ENCODE measurements at regions not wholly inside any gene's neighbourhood (a gene's known extent, or its start where the extent isn't known, plus 50 kb on each side); places are given as distances from the start of the nearest gene placed in this dataset.

DNA sequence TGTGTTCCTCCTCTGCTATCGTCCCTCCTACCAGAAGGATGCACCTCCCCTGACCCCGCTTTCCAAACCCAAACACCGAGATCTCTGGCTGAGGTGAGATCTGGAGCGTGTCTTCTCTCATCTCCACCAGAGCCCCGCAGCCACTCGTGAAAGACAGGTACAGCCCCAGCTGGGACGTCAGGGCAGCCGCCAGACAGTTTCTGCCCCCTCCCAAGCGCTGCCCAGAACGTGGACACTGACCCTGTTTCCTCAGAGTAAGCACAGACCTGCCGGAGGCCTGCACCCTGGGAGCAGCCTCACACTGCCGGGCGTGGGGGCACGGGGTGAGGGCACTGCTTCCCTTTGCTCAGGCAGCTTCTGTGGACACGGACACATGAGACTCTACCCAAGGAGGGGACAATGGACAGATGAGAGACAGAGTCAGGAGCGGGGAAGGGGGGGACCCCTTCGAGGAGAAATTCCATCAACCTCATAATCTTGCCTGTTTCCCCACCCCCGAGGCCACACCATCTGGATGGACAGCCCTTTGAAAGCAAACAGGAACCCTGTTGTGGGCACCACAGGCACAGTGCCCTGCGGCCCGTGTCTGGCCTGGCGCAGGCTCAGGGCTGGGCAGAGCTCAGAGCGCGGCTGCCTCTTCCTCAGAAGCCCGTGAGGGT lies 210.6 kb downstream of the DLL1 start:
- H2AFZ ChIP-seq (ENCODE audit: low read length, unreplicated experiment) = no peak overlapping the region
- no peaks in the 10 kb centered on the region for H3K4me1 ChIP-seq (ENCODE audit: control insufficient read depth, insufficient read depth, low read length, unreplicated experiment)
- no peak overlapping the region for H3K27ac ChIP-seq (ENCODE audit: low read depth, low read length)
- H3K27me3 ChIP-seq (ENCODE audit: insufficient read depth, low read length) = no peaks in the 10 kb centered on the region
- H3K79me2 ChIP-seq (ENCODE audit: control insufficient read depth, insufficient read depth, low read length, unreplicated experiment) = no peaks in the 10 kb centered on the region
- H3K36me3 ChIP-seq (ENCODE audit: insufficient read depth, low read length) = no peaks in the 10 kb centered on the region
- no peak overlapping the region for H3K4me3 ChIP-seq (ENCODE audit: low read depth, low read length)

GRCh38 chr6:170076466-170077165 lies 214.3 kb downstream of the DLL1 start:
- H2AFZ ChIP-seq (ENCODE audit: low read length, unreplicated experiment) = no peak overlapping the region
- no peak overlapping the region for H3K4me3 ChIP-seq (ENCODE audit: low read depth, low read length)
- no peaks in the 10 kb centered on the region for H3K4me1 ChIP-seq (ENCODE audit: control insufficient read depth, insufficient read depth, low read length, unreplicated experiment)
- no peaks in the 10 kb centered on the region for H3K27me3 ChIP-seq (ENCODE audit: insufficient read depth, low read length)
- H3K36me3 ChIP-seq (ENCODE audit: insufficient read depth, low read length) = no peaks in the 10 kb centered on the region
- no peaks in the 10 kb centered on the region for H3K79me2 ChIP-seq (ENCODE audit: control insufficient read depth, insufficient read depth, low read length, unreplicated experiment)
- H3K27ac ChIP-seq (ENCODE audit: low read depth, low read length) = no peak overlapping the region

DNA sequence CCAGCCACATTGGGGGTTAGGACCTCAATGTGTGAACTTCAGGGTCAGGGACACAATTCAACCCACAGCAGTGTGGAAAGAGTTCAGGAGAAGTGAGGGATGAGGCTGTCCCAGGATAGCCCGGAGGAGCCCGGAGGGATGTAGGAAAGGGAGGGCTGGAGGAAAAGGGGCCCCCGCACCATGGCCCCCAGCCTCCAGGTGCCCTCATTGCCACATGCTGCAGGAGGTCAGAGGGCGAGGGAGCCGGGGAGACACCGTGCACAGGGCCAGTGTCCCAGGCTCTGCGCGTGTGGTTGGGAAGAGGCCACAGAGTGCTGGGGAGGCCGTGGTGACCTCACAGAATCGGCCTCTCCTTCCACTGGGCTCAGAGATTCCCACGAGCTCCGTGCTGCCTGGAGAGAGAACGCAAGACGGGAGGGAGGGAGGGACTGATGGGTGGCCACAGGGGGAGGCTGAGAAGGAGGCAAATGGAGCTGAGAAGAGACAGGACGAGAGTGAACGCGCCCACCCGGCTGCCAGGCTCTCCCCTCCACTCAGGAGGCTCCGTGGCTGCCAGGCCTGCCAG lies 215.1 kb downstream of the DLL1 start:
- H3K4me1 ChIP-seq (ENCODE audit: control insufficient read depth, insufficient read depth, low read length, unreplicated experiment) = no peaks in the 10 kb centered on the region
- H3K4me3 ChIP-seq (ENCODE audit: low read depth, low read length) = no peak overlapping the region
- H3K36me3 ChIP-seq (ENCODE audit: insufficient read depth, low read length) = no peaks in the 10 kb centered on the region
- no peak overlapping the region for H3K27ac ChIP-seq (ENCODE audit: low read depth, low read length)
- H2AFZ ChIP-seq (ENCODE audit: low read length, unreplicated experiment) = no peak overlapping the region
- H3K27me3 ChIP-seq (ENCODE audit: insufficient read depth, low read length) = no peaks in the 10 kb centered on the region
- no peaks in the 10 kb centered on the region for H3K79me2 ChIP-seq (ENCODE audit: control insufficient read depth, insufficient read depth, low read length, unreplicated experiment)

GRCh38 chr6:170074907-170075306 lies 216.0 kb downstream of the DLL1 start:
- Histone ChIP-seq H3K4me3 (ENCODE audit: low read depth, low read length) (no peak overlapping the region), H3K27ac (ENCODE audit: low read depth, low read length) (no peak overlapping the region), H3K36me3 (ENCODE audit: insufficient read depth, low read length) (no peaks in the 10 kb centered on the region), H2AFZ (ENCODE audit: low read length, unreplicated experiment) (no peak overlapping the region), H3K4me1 (ENCODE audit: control insufficient read depth, insufficient read depth, low read length, unreplicated experiment) (no peaks in the 10 kb centered on the region), H3K27me3 (ENCODE audit: insufficient read depth, low read length) (no peaks in the 10 kb centered on the region), H3K79me2 (ENCODE audit: control insufficient read depth, insufficient read depth, low read length, unreplicated experiment) (no peaks in the 10 kb centered on the region)

DNA sequence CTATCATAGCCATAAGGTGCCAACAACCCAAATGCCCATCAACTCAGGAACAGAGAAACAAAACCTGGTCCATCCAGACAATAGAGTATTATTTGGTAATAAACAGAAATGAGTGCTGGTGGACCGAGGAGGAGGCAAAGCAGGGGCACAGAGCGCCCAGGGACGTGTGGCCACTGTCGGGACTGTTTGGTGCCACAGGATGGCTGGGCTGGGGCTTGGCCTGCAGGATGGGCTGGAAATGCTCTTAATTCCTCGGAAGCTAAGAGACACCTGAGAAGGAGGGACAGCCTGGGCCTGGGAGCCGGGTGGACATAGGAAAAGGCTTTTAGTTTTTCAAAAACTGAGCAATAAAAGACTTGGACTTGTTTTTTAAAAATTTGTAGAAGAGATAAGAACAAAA lies 216.4 kb downstream of the DLL1 start:
- Histone ChIP-seq H3K27ac (ENCODE audit: low read depth, low read length) (no peak overlapping the region), H2AFZ (ENCODE audit: low read length, unreplicated experiment) (no peak overlapping the region), H3K79me2 (ENCODE audit: control insufficient read depth, insufficient read depth, low read length, unreplicated experiment) (no peaks in the 10 kb centered on the region), H3K27me3 (ENCODE audit: insufficient read depth, low read length) (no peaks in the 10 kb centered on the region), H3K4me3 (ENCODE audit: low read depth, low read length) (no peak overlapping the region), H3K36me3 (ENCODE audit: insufficient read depth, low read length) (no peaks in the 10 kb centered on the region), H3K4me1 (ENCODE audit: control insufficient read depth, insufficient read depth, low read length, unreplicated experiment) (no peaks in the 10 kb centered on the region)

- Histone ChIP-seq H3K27ac (ENCODE audit: low read depth, low read length) (no peak overlapping the region), H3K27me3 (ENCODE audit: insufficient read depth, low read length) (no peaks in the 10 kb centered on the region), H2AFZ (ENCODE audit: low read length, unreplicated experiment) (no peak overlapping the region), H3K79me2 (ENCODE audit: control insufficient read depth, insufficient read depth, low read length, unreplicated experiment) (no peaks in the 10 kb centered on the region), H3K36me3 (ENCODE audit: insufficient read depth, low read length) (no peaks in the 10 kb centered on the region), H3K4me3 (ENCODE audit: low read depth, low read length) (no peak overlapping the region), H3K4me1 (ENCODE audit: control insufficient read depth, insufficient read depth, low read length, unreplicated experiment) (no peaks in the 10 kb centered on the region)
Measured at GRCh38 chr6:170073846-170074245, 217.0 kb downstream of the DLL1 start.

- H3K4me3 ChIP-seq (ENCODE audit: low read depth, low read length) = no peak overlapping the region
- no peak overlapping the region for H2AFZ ChIP-seq (ENCODE audit: low read length, unreplicated experiment)
- no peaks in the 10 kb centered on the region for H3K4me1 ChIP-seq (ENCODE audit: control insufficient read depth, insufficient read depth, low read length, unreplicated experiment)
- no peaks in the 10 kb centered on the region for H3K36me3 ChIP-seq (ENCODE audit: insufficient read depth, low read length)
- H3K27ac ChIP-seq (ENCODE audit: low read depth, low read length) = no peak overlapping the region
- no peaks in the 10 kb centered on the region for H3K79me2 ChIP-seq (ENCODE audit: control insufficient read depth, insufficient read depth, low read length, unreplicated experiment)
- H3K27me3 ChIP-seq (ENCODE audit: insufficient read depth, low read length) = no peaks in the 10 kb centered on the region
Measured at GRCh38 chr6:170072246-170072645, 218.6 kb downstream of the DLL1 start.

DNA sequence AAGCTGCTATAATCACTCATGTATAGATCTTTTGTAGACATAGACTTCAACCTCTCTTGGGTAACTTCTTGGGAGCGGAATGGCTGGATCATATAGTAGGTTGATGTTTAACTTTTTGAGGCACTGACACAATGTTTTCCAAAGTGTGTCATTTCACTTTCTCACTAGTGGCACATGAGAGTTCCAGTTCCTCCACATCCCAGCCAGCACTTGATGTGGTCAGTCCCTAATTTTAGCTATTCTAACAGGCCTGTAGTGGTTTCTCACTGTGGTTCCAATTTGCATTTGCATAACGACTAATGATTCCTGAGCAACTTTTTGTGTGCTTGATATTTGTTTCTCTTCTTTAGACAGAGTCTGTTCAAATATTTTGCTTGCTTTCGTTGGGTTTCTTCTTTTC lies 221.3 kb downstream of the DLL1 start:
- no peaks in the 10 kb centered on the region for H3K36me3 ChIP-seq (ENCODE audit: insufficient read depth, low read length)
- H2AFZ ChIP-seq (ENCODE audit: low read length, unreplicated experiment) = no peak overlapping the region
- no peak overlapping the region for H3K4me3 ChIP-seq (ENCODE audit: low read depth, low read length)
- no peaks in the 10 kb centered on the region for H3K27me3 ChIP-seq (ENCODE audit: insufficient read depth, low read length)
- H3K4me1 ChIP-seq (ENCODE audit: control insufficient read depth, insufficient read depth, low read length, unreplicated experiment) = no peaks in the 10 kb centered on the region
- no peak overlapping the region for H3K27ac ChIP-seq (ENCODE audit: low read depth, low read length)
- H3K79me2 ChIP-seq (ENCODE audit: control insufficient read depth, insufficient read depth, low read length, unreplicated experiment) = no peaks in the 10 kb centered on the region

DNA sequence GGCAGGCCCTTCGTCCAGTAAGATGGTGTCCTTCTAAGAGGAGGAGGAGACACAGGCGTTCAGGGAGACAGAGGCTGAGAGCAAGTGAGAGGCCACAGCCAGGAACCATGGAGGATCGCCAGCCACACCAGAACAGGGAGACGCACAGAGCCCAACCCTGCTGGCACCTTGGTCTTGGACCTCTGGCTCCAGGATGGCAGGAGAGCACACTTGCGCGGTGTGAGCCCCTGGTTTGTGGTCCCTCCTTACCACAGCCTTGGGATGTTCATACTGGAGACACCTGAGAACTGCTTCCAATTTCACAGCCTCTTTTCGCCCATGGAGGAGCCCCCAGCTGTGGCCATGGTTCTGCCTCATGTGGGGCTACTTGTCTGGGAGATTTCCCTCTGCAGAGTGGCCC lies 222.4 kb downstream of the DLL1 start:
- Histone ChIP-seq H3K4me3 (ENCODE audit: low read depth, low read length) (no peak overlapping the region), H3K79me2 (ENCODE audit: control insufficient read depth, insufficient read depth, low read length, unreplicated experiment) (no peaks in the 10 kb centered on the region)

GRCh38 chr6:170067923-170068360 lies 222.9 kb downstream of the DLL1 start:
- H3K36me3 ChIP-seq (ENCODE audit: insufficient read depth, low read length) = no peaks in the 10 kb centered on the region
- no peaks in the 10 kb centered on the region for H3K27me3 ChIP-seq (ENCODE audit: insufficient read depth, low read length)
- no peak overlapping the region for H2AFZ ChIP-seq (ENCODE audit: low read length, unreplicated experiment)
- no peaks in the 10 kb centered on the region for H3K4me1 ChIP-seq (ENCODE audit: control insufficient read depth, insufficient read depth, low read length, unreplicated experiment)
- H3K4me3 ChIP-seq (ENCODE audit: low read depth, low read length) = no peak overlapping the region
- no peak overlapping the region for H3K27ac ChIP-seq (ENCODE audit: low read depth, low read length)
- H3K79me2 ChIP-seq (ENCODE audit: control insufficient read depth, insufficient read depth, low read length, unreplicated experiment) = no peaks in the 10 kb centered on the region

More for the DNA sequence above, 222.4 kb downstream of the DLL1 start:
- H2AFZ ChIP-seq (ENCODE audit: low read length, unreplicated experiment) = no peak overlapping the region
- H3K36me3 ChIP-seq (ENCODE audit: insufficient read depth, low read length) = no peaks in the 10 kb centered on the region
- no peaks in the 10 kb centered on the region for H3K4me1 ChIP-seq (ENCODE audit: control insufficient read depth, insufficient read depth, low read length, unreplicated experiment)
- no peaks in the 10 kb centered on the region for H3K27me3 ChIP-seq (ENCODE audit: insufficient read depth, low read length)
- H3K27ac ChIP-seq (ENCODE audit: low read depth, low read length) = no peak overlapping the region

GRCh38 chr6:170067181-170067641 lies 223.7 kb downstream of the DLL1 start:
- Histone ChIP-seq H3K27ac (ENCODE audit: low read depth, low read length) (no peak overlapping the region), H3K36me3 (ENCODE audit: insufficient read depth, low read length) (no peaks in the 10 kb centered on the region), H2AFZ (ENCODE audit: low read length, unreplicated experiment) (no peak overlapping the region), H3K27me3 (ENCODE audit: insufficient read depth, low read length) (no peaks in the 10 kb centered on the region), H3K79me2 (ENCODE audit: control insufficient read depth, insufficient read depth, low read length, unreplicated experiment) (no peaks in the 10 kb centered on the region), H3K4me3 (ENCODE audit: low read depth, low read length) (no peak overlapping the region), H3K4me1 (ENCODE audit: control insufficient read depth, insufficient read depth, low read length, unreplicated experiment) (no peaks in the 10 kb centered on the region)
